ENCODE measurements at regions not wholly inside any gene's neighbourhood (a gene's known extent, or its start where the extent isn't known, plus 50 kb on each side); places are given as distances from the start of the nearest gene placed in this dataset.

- DNase-seq: no peak
- H3K4me1 Mint-ChIP-seq (ENCODE audit: low read depth in 2 of 2): no peaks in the 10 kb centered on the region
- no peak for ATAC-seq (replicated peaks)
- no peak overlapping the region for H3K4me3 Mint-ChIP-seq
- H3K36me3 Mint-ChIP-seq (ENCODE audit: insufficient read depth): peaks cover 2% of the 10 kb centered on the region
- H3K9me3 Mint-ChIP-seq: peaks cover 16 to 20% of the 10 kb centered on the region in 2 donors
- H3K27ac Mint-ChIP-seq: no peak overlapping the region
- no peaks in the 10 kb centered on the region for H3K27me3 Mint-ChIP-seq
Observed at GRCh38 chr4:155107059-155107458, 101.4 kb upstream of the NPY2R start.

DNA sequence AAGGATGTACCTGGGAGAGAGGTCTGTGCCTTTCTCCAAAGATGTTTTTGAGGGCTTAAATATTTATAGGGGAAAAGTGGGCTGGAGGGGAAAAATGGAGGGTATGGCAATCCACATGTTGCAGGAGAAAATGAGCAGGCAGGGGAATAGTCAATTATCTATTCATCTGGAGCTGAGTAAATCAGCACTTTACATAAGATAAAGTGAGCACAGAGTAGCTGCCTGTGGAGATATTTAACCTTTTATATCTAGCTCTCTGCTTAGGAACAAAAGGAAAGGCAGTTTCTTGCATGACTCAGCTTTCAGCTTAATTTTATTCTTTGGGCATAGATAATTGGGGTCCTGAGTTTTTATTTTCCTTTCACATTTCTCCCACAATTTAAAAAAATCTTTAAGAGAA, 93.6 kb upstream of the NPY2R start:
- Mint-ChIP-seq H3K4me3 (no peak overlapping the region), H3K9me3 (peaks cover 19 to 23% of the 10 kb centered on the region in 2 donors), H3K4me1 (ENCODE audit: low read depth in 2 of 2) (no peaks in the 10 kb centered on the region), H3K27me3 (no peaks in the 10 kb centered on the region), H3K27ac (no peak overlapping the region), H3K36me3 (ENCODE audit: insufficient read depth) (peaks cover 2% of the 10 kb centered on the region)
- DNase-seq: no peak
- ATAC-seq (replicated peaks): no peak

DNA sequence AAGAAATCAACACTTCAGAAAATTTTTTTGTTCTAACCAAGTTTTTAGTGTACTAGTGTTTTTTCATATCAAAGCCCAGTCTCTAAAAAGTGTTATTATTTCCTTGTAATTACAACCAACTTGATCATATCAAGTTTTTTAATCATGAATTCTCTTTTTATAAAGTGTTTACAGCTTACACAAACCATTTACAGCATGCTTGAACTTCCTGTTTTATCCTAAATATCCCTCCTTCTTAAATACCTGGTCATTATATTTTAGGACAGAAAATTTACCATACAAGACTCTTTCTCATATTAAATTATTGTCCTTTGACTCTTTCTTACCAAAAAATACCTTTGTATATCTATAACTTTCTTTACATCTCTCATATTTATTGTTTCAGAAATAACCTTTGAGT, 89.4 kb upstream of the NPY2R start:
- H3K4me1 Mint-ChIP-seq (ENCODE audit: low read depth in 2 of 2): no peaks in the 10 kb centered on the region
- no peak overlapping the region for H3K4me3 Mint-ChIP-seq
- peaks cover 3 to 4% of the 10 kb centered on the region in 2 donors for H3K9me3 Mint-ChIP-seq
- no peak overlapping the region for H3K27ac Mint-ChIP-seq
- no peaks in the 10 kb centered on the region for H3K36me3 Mint-ChIP-seq (ENCODE audit: insufficient read depth)
- no peaks in the 10 kb centered on the region for H3K27me3 Mint-ChIP-seq
- DNase-seq (no peak), ATAC-seq (replicated peaks) (no peak)

GRCh38 chr4:155120536-155120935, 87.9 kb upstream of the NPY2R start:
- Mint-ChIP-seq H3K27ac (no peak overlapping the region), H3K27me3 (no peaks in the 10 kb centered on the region), H3K9me3 (peaks cover 3 to 4% of the 10 kb centered on the region in 2 donors), H3K36me3 (ENCODE audit: insufficient read depth) (no peaks in the 10 kb centered on the region), H3K4me1 (ENCODE audit: low read depth in 2 of 2) (no peaks in the 10 kb centered on the region), H3K4me3 (no peak overlapping the region)
- DNase-seq (no peak), ATAC-seq (replicated peaks) (no peak)

DNA sequence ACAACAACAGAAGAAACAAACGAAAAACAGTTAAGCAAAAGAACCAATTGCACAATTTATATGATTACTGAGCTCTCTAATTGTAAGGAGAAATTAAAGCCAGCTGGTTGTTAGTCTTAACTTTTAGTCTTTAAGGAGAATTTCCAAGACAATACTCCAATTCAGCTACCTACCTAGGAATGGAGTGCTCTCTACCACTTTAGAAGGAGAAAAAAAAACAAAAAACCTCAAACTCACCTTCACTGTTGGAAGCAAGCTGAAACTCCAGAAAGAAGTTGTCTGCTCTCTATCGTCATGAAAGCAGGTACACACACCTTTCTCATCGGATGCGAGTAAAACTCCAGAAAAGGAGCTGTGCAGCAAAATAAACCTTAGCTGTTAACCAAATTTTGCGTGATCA, 86.1 kb upstream of the NPY2R start:
- no peaks in the 10 kb centered on the region for H3K4me1 Mint-ChIP-seq (ENCODE audit: low read depth in 2 of 2)
- peaks cover 3 to 4% of the 10 kb centered on the region in 2 donors for H3K9me3 Mint-ChIP-seq
- H3K27ac Mint-ChIP-seq: no peak overlapping the region
- H3K27me3 Mint-ChIP-seq: no peaks in the 10 kb centered on the region
- no peak for DNase-seq
- no peaks in the 10 kb centered on the region for H3K36me3 Mint-ChIP-seq (ENCODE audit: insufficient read depth)
- no peak overlapping the region for H3K4me3 Mint-ChIP-seq
- no peak for ATAC-seq (replicated peaks)

DNA sequence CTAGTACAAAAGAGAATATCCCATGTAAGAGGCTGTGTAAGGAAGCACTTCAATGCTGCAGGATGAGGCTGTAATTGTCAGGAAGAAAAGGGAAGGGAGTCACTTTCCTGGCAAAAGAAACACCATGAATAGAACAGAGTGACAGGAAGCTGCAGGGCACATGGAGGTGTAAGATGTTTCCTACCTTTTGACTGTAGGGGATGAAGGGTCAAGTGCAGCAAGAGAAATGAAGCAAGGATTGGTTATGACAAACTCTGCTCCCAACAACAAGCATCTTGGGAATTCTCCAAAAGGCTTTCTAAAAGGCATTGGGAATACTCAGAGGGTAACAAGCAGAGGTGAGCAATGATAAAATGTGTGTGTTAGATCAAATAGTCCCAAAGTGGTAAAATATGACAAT, 74.3 kb upstream of the NPY2R start:
- Mint-ChIP-seq H3K9me3 (peaks cover 0 to 3% of the 10 kb centered on the region in 2 donors), H3K27ac (no peak overlapping the region), H3K4me3 (no peak overlapping the region), H3K27me3 (no peaks in the 10 kb centered on the region), H3K4me1 (ENCODE audit: low read depth in 2 of 2) (no peaks in the 10 kb centered on the region), H3K36me3 (ENCODE audit: insufficient read depth) (no peaks in the 10 kb centered on the region)
- no peak for DNase-seq
- no peak for ATAC-seq (replicated peaks)

- H3K9me3 Mint-ChIP-seq: peaks cover 3 to 11% of the 10 kb centered on the region in 2 donors
- H3K4me1 Mint-ChIP-seq (ENCODE audit: low read depth in 2 of 2): no peaks in the 10 kb centered on the region
- no peak overlapping the region for H3K27ac Mint-ChIP-seq
- no peak for DNase-seq
- no peak overlapping the region for H3K4me3 Mint-ChIP-seq
- H3K36me3 Mint-ChIP-seq (ENCODE audit: insufficient read depth): no peaks in the 10 kb centered on the region
- no peak for ATAC-seq (replicated peaks)
- H3K27me3 Mint-ChIP-seq: no peaks in the 10 kb centered on the region
Observed at GRCh38 chr4:155140889-155141288, 67.5 kb upstream of the NPY2R start.

DNA sequence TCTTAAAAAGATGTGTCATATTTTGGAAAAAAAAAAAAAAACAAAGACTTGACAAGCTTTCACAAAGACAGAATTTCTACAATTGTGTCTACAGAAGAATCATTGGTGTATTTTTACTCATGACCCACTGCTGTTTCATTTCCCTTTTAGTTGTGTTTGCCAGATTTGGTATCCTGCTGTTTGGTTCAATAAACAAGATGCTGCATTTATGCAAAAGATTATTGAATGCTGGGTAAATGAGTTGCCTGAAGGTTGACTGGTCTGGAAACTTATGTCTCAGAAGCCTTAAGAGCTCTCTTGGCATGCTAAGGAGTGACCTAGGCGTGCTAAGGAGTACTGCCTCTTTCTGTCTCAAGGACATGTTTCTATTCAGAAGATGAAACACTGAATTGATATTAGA, 64.9 kb upstream of the NPY2R start:
- no peak overlapping the region for H3K4me3 Mint-ChIP-seq
- H3K36me3 Mint-ChIP-seq (ENCODE audit: insufficient read depth): no peaks in the 10 kb centered on the region
- H3K27me3 Mint-ChIP-seq: no peaks in the 10 kb centered on the region
- no peaks in the 10 kb centered on the region for H3K4me1 Mint-ChIP-seq (ENCODE audit: low read depth in 2 of 2)
- H3K9me3 Mint-ChIP-seq: peaks cover 3 to 11% of the 10 kb centered on the region in 2 donors
- no peak for DNase-seq
- no peak overlapping the region for H3K27ac Mint-ChIP-seq
- no peak for ATAC-seq (replicated peaks)
